HK-2 (cell line): ENCODE measurements at regions not wholly inside any gene's neighbourhood (a gene's known extent, or its start where the extent isn't known, plus 50 kb on each side); places are given as distances from the start of the nearest gene placed in this dataset.
"Not testable (repeated sequence)": the region's sequence is repeated elsewhere in the genome, so short reads cannot be mapped to it uniquely, and the experiment has no call there.

Source experiments
- DNase-seq: peaks from one replicate; pipeline ENCODE4 v3.0.0-alpha.2; 2018; ENCODE audit not compliant: unreplicated experiment

- no peak for DNase-seq
Observed at GRCh38 chr16:73955255-73955654, 341.4 kb upstream of the PSMD7 start.

GRCh38 chr16:73951481-73951880, 345.1 kb upstream of the PSMD7 start:
- no peak for DNase-seq

- DNase-seq: no peak
Observed at GRCh38 chr16:73949574-73950320, 346.9 kb upstream of the PSMD7 start.

- no peak for DNase-seq
Observed at GRCh38 chr16:73945631-73946030, 351.0 kb upstream of the PSMD7 start.

- not testable (repeated sequence) for DNase-seq
Observed at GRCh38 chr16:73943184-73943583, 353.4 kb upstream of the PSMD7 start.

GRCh38 chr16:73940786-73941185, 355.8 kb upstream of the PSMD7 start:
- DNase-seq: not testable (repeated sequence)

- DNase-seq: no peak
Observed at GRCh38 chr16:73923951-73924350, 372.7 kb upstream of the PSMD7 start.

- DNase-seq: no peak
Observed at GRCh38 chr16:73921295-73921694, 375.3 kb upstream of the PSMD7 start.

- DNase-seq: no peak
Observed at GRCh38 chr16:73916829-73917594, 379.6 kb upstream of the PSMD7 start.

- DNase-seq: no peak
Observed at GRCh38 chr16:73915935-73916334, 380.7 kb upstream of the PSMD7 start.

GRCh38 chr16:73915140-73915539, 381.5 kb upstream of the PSMD7 start:
- DNase-seq: no peak

GRCh38 chr16:73912850-73913249, 383.8 kb upstream of the PSMD7 start:
- DNase-seq: no peak

GRCh38 chr16:73912281-73912680, 384.3 kb upstream of the PSMD7 start:
- DNase-seq: no peak

- DNase-seq: no peak
Observed at GRCh38 chr16:73909529-73910035, 387.0 kb upstream of the PSMD7 start.

- DNase-seq: no peak
Observed at GRCh38 chr16:73891129-73891542, 405.5 kb upstream of the PSMD7 start.

- DNase-seq: no peak
Observed at GRCh38 chr16:73890186-73891128, 406.2 kb upstream of the PSMD7 start.

- DNase-seq: no peak
Observed at GRCh38 chr16:73888840-73889490, 407.6 kb upstream of the PSMD7 start.

- DNase-seq: no peak
Observed at GRCh38 chr16:73887911-73888310, 408.7 kb upstream of the PSMD7 start.

GRCh38 chr16:73886426-73886825, 410.2 kb upstream of the PSMD7 start:
- no peak for DNase-seq

- no peak for DNase-seq
Observed at GRCh38 chr16:73885319-73885718, 411.3 kb upstream of the PSMD7 start.

- no peak for DNase-seq
Observed at GRCh38 chr16:73883841-73884240, 412.8 kb upstream of the PSMD7 start.
